ENCODE measurements at regions not wholly inside any gene's neighbourhood (a gene's known extent, or its start where the extent isn't known, plus 50 kb on each side); places are given as distances from the start of the nearest gene placed in this dataset.

GRCh38 chr10:6951732-6952131, 371.7 kb upstream of the PRKCQ start:
- TF ChIP-seq CTCF (IDR thresholded peaks at IDR 0.05; ENCODE audit: poor library complexity): no peak
- TF ChIP-seq EZH2 (IDR thresholded peaks at IDR 0.05; ENCODE audit: borderline replicate concordance): no peak
- no peak for TF ChIP-seq EZH2phosphoT487 (IDR thresholded peaks at IDR 0.05; ENCODE audit: low read depth, severe bottlenecking, unreplicated experiment)
